Erythroblast (primary cell): ENCODE measurements at regions not wholly inside any gene's neighbourhood (a gene's known extent, or its start where the extent isn't known, plus 50 kb on each side); places are given as distances from the start of the nearest gene placed in this dataset.
A peak's percentile ranks its signal among the peaks of the same experiment; 100 is the strongest.
"Not testable (repeated sequence)": the region's sequence is repeated elsewhere in the genome, so short reads cannot be mapped to it uniquely, and the experiment has no call there.

Experiments used
- DNase-seq, 2 experiments: peaks; one replicate each; lab custom pipeline; 2025; lab: John Stamatoyannopoulos, UW
- GATA1 ChIP-seq: IDR thresholded peaks from 2 replicates; pipeline ENCODE4 v1.6.1; 2011; ENCODE audit warnings: low read depth, mild to moderate bottlenecking, control low read depth, low read length, moderate library complexity
- POLR2A ChIP-seq: IDR thresholded peaks from 2 replicates; pipeline ENCODE4 v1.6.1; 2011; ENCODE audit warnings: mild to moderate bottlenecking, low read length

- no peak for TF ChIP-seq GATA1
- no peak for TF ChIP-seq POLR2A
- no peak for DNase-seq
Observed at GRCh38 chr7:66467887-66468286, 160.8 kb upstream of the KCTD7 start.

- not testable (repeated sequence) for DNase-seq
Observed at GRCh38 chr7:66473064-66473463, 155.6 kb upstream of the KCTD7 start.

- TF ChIP-seq POLR2A: no peak
- no peak for TF ChIP-seq GATA1
- DNase-seq: no peak
Observed at GRCh38 chr7:66474441-66474840, 154.2 kb upstream of the KCTD7 start.

GRCh38 chr7:66476056-66476455 lies 152.6 kb upstream of the KCTD7 start:
- not testable (repeated sequence) for DNase-seq

GRCh38 chr7:66477822-66478397 lies 150.8 kb upstream of the KCTD7 start:
- DNase-seq: not testable (repeated sequence)

GRCh38 chr7:66481229-66481628 lies 147.5 kb upstream of the KCTD7 start:
- DNase-seq: not testable (repeated sequence)

GRCh38 chr7:66489065-66489464 lies 139.6 kb upstream of the KCTD7 start:
- DNase-seq: not testable (repeated sequence)

GRCh38 chr7:66489741-66490140 lies 138.9 kb upstream of the KCTD7 start:
- not testable (repeated sequence) for DNase-seq

GRCh38 chr7:66490979-66491378 lies 137.7 kb upstream of the KCTD7 start:
- DNase-seq: not testable (repeated sequence)

GRCh38 chr7:66492405-66492804 lies 136.3 kb upstream of the KCTD7 start:
- not testable (repeated sequence) for DNase-seq

- TF ChIP-seq POLR2A (peak; percentile 99), GATA1 (no peak)
- DNase-seq: peak; percentile 99
Observed at GRCh38 chr7:66493235-66494205, 135.2 kb upstream of the KCTD7 start.

GRCh38 chr7:66497346-66497745 lies 131.3 kb upstream of the KCTD7 start:
- TF ChIP-seq POLR2A (no peak), GATA1 (no peak)
- DNase-seq: no peak

GRCh38 chr7:66500087-66500486 lies 128.6 kb upstream of the KCTD7 start:
- peak; percentile 46 to 48 for DNase-seq
- TF ChIP-seq GATA1: no peak

- no peak for TF ChIP-seq POLR2A
- no peak for TF ChIP-seq GATA1
- no peak for DNase-seq
Observed at GRCh38 chr7:66502230-66503035, 126.2 kb upstream of the KCTD7 start.

- TF ChIP-seq GATA1 (no peak), POLR2A (no peak)
- DNase-seq: no peak
Observed at GRCh38 chr7:66503036-66503370, 125.7 kb upstream of the KCTD7 start.
